Adrenal gland (tissue), 5 donors: ENCODE measurements at regions not wholly inside any gene's neighbourhood (a gene's known extent, or its start where the extent isn't known, plus 50 kb on each side); places are given as distances from the start of the nearest gene placed in this dataset.

Experiments
- CTCF ChIP-seq, 6 experiments: fragments of 450-650 bp in 4 of 6; fragments of 200-600 bp in 2 of 6; sonication (generic) in 1 of 6; IDR thresholded peaks; 1 replicate in 5 of 6; 2 replicates in 1 of 6; pipeline versions ENCODE4 v1.5.1 to v1.8.0; 2016 to 2021; ENCODE audit warnings: antibody characterized with exemption in 6 of 6, mild to moderate bottlenecking in 2 of 6, moderate library complexity in 1 of 6
- POLR2A ChIP-seq, 2 donors: fragments of 450-650 bp; IDR thresholded peaks; one replicate each; pipeline ENCODE4 v1.6.1; 2017; ENCODE audit warnings: antibody characterized with exemption in 2 of 2, mild to moderate bottlenecking in 2 of 2, moderate library complexity in 1 of 2
- donor health status: DM: no; HTN: no; CAD: no.

DNA sequence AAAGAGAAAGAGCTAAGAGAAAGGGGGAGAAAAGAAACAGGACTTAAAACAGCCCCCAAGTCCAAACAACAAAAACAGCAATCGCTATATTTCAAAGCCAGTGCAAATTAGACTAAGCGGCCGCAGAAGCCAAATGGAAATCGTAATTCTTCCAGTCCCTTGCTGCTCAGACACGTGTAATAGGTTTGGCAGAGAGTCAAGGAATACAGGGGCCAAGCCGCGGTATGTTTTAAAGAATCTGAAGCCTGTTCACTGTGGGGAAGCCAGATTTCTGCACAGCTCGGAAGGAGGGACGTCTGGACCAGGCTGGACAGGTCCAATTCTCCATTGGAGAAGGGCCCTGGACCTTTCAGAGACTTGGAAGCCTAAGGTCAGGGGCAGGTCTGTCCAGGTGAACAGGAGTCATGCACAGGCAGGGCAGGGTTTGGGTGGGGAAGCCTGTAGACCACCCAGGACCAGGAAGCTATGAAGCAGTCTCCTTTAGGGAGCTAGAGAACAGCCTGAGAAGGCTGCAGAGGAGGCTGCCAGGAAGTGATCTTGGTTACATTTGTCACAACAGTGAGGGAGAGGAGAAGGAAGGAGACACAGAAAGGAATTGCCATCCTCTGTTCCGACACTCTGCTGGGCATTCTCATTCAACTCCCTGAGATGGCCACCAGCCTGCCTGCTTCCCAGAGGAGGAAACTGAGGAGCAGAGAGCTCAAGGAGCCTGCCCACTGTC, 265.5 kb upstream of the ISX start:
- TF ChIP-seq CTCF (IDR thresholded peaks at IDR 0.05) (no peak), POLR2A (IDR thresholded peaks at IDR 0.05) (no peak)
